ENCODE measurements at regions not wholly inside any gene's neighbourhood (a gene's known extent, or its start where the extent isn't known, plus 50 kb on each side); places are given as distances from the start of the nearest gene placed in this dataset.
A peak's percentile ranks its signal among the peaks of the same experiment; 100 is the strongest.

- Histone ChIP-seq H3K36me3 (no peaks in the 10 kb centered on the region), H3K4me1 (no peaks in the 10 kb centered on the region), H3K4me3 (ENCODE audit: low read depth, low read length) (peak overlapping the region; percentile 51), H3K27me3 (peaks cover 4% of the 10 kb centered on the region; the same call in 1 of the 2 replicates), H3K9me3 (no peaks in the 10 kb centered on the region)
- peak; percentile 97 for TF ChIP-seq CTCF (IDR thresholded peaks at IDR 0.05; ENCODE audit: low read depth, low read length)
- peak; percentile 13 for DNase-seq
Measured at GRCh38 chr6:47413752-47414422, 63.7 kb upstream of the CD2AP start.

GRCh38 chr6:47414423-47415167, 63.0 kb upstream of the CD2AP start:
- Histone ChIP-seq H3K4me3 (ENCODE audit: low read depth, low read length) (peak overlapping the region; percentile 51), H3K9me3 (no peaks in the 10 kb centered on the region), H3K27me3 (peaks cover 6% of the 10 kb centered on the region; the same call in 1 of the 2 replicates), H3K4me1 (no peaks in the 10 kb centered on the region), H3K36me3 (no peaks in the 10 kb centered on the region)
- TF ChIP-seq CTCF (IDR thresholded peaks at IDR 0.05; ENCODE audit: low read depth, low read length), result no peak
- no peak for DNase-seq

GRCh38 chr6:47416396-47417345, 60.9 kb upstream of the CD2AP start:
- Histone ChIP-seq H3K9me3 (no peaks in the 10 kb centered on the region), H3K27me3 (peaks cover 6% of the 10 kb centered on the region; the same call in 1 of the 2 replicates), H3K4me1 (no peaks in the 10 kb centered on the region), H3K36me3 (no peaks in the 10 kb centered on the region), H3K4me3 (ENCODE audit: low read depth, low read length) (no peak overlapping the region)
- no peak for TF ChIP-seq CTCF (IDR thresholded peaks at IDR 0.05; ENCODE audit: low read depth, low read length)
- DNase-seq, result no peak

GRCh38 chr6:47419621-47420020, 58.0 kb upstream of the CD2AP start:
- Histone ChIP-seq H3K27me3 (peaks cover 6% of the 10 kb centered on the region; the same call in 1 of the 2 replicates), H3K4me3 (ENCODE audit: low read depth, low read length) (no peak overlapping the region), H3K4me1 (no peaks in the 10 kb centered on the region), H3K36me3 (no peaks in the 10 kb centered on the region), H3K9me3 (no peaks in the 10 kb centered on the region)
- no peak for TF ChIP-seq CTCF (IDR thresholded peaks at IDR 0.05; ENCODE audit: low read depth, low read length)
- DNase-seq, result no peak

GRCh38 chr6:47420394-47421371, 56.9 kb upstream of the CD2AP start:
- DNase-seq, result no peak
- no peaks in the 10 kb centered on the region for H3K36me3 ChIP-seq
- H3K4me3 ChIP-seq (ENCODE audit: low read depth, low read length), result no peak overlapping the region
- peaks cover 6% of the 10 kb centered on the region; the same call in 1 of the 2 replicates for H3K27me3 ChIP-seq
- H3K9me3 ChIP-seq, result no peaks in the 10 kb centered on the region
- TF ChIP-seq CTCF (IDR thresholded peaks at IDR 0.05; ENCODE audit: low read depth, low read length), result no peak
- H3K4me1 ChIP-seq, result no peaks in the 10 kb centered on the region

All from BE2C (cell line).